NT2/D1 (cell line): ENCODE measurements at regions not wholly inside any gene's neighbourhood (a gene's known extent, or its start where the extent isn't known, plus 50 kb on each side); places are given as distances from the start of the nearest gene placed in this dataset.
"Not testable (repeated sequence)": the region's sequence is repeated elsewhere in the genome, so short reads cannot be mapped to it uniquely, and the experiment has no call there.

Experiments used
- DNase-seq: peaks from one replicate; pipeline ENCODE4 v3.0.0-alpha.2; 2011; ENCODE audit warnings: low read depth, low spot score
- H3K27me3 ChIP-seq: 2 replicates; pipeline ENCODE4 v1.6.0; 2011; ENCODE audit warnings: mild to moderate bottlenecking; ENCODE audit not compliant: insufficient read length, insufficient read depth
- H3K36me3 ChIP-seq: 2 replicates; pipeline ENCODE4 v1.6.1; 2011; ENCODE audit warnings: mild to moderate bottlenecking, low read length, mixed read lengths; ENCODE audit not compliant: insufficient read depth, insufficient read length
- H3K4me1 ChIP-seq: 2 replicates; pipeline ENCODE4 v1.5.1; 2011; ENCODE audit not compliant: insufficient read depth, insufficient read length
- H3K4me3 ChIP-seq: 2 replicates; pipeline ENCODE4 v1.5.1; 2011; ENCODE audit warnings: low read depth; ENCODE audit not compliant: insufficient read length
- H3K9ac ChIP-seq: 2 replicates; pipeline ENCODE4 v1.6.0; 2011; ENCODE audit warnings: low read depth; ENCODE audit not compliant: insufficient read length
- H3K9me3 ChIP-seq: 2 replicates; pipeline ENCODE4 v1.5.1; 2011; ENCODE audit warnings: mild to moderate bottlenecking, low read length; ENCODE audit not compliant: insufficient read depth
- SUZ12 ChIP-seq: IDR thresholded peaks from 2 replicates; pipeline ENCODE4 v1.6.1; 2011; ENCODE audit not compliant: insufficient read length, insufficient read depth; ENCODE audit errors: extremely low read depth
- YY1 ChIP-seq: IDR thresholded peaks from 2 replicates; pipeline ENCODE4 v1.6.1; 2011; ENCODE audit not compliant: insufficient read length, insufficient read depth
- ZNF274 ChIP-seq: IDR thresholded peaks from 2 replicates; pipeline ENCODE4 v1.6.1; 2011; ENCODE audit warnings: mild to moderate bottlenecking, low read depth, low read length

- H3K4me3 ChIP-seq, result no peak overlapping the region
- no peaks in the 10 kb centered on the region for H3K27me3 ChIP-seq
- TF ChIP-seq SUZ12, result no peak
- no peak for TF ChIP-seq ZNF274
- no peak for TF ChIP-seq YY1
- H3K4me1 ChIP-seq, result peaks cover 3% of the 10 kb centered on the region
- no peak overlapping the region for H3K9ac ChIP-seq
- DNase-seq, result no peak
- H3K36me3 ChIP-seq, result no peaks in the 10 kb centered on the region
- H3K9me3 ChIP-seq, result no peaks in the 10 kb centered on the region
These were observed 80.8 kb downstream of the TMEM130 start for GRCh38 chr7:98788966-98789365.

- DNase-seq, H3K4me1 ChIP-seq, H3K9me3 ChIP-seq, H3K4me3 ChIP-seq, H3K9ac ChIP-seq, H3K36me3 ChIP-seq, H3K27me3 ChIP-seq: not testable (repeated sequence)
These were observed 75.4 kb downstream of the TMEM130 start for GRCh38 chr7:98794453-98794852.

GRCh38 chr7:98795741-98796493 is 73.9 kb downstream of the TMEM130 start:
- Histone ChIP-seq H3K36me3 (no peaks in the 10 kb centered on the region), H3K9ac (no peak overlapping the region), H3K27me3 (no peaks in the 10 kb centered on the region), H3K4me3 (no peak overlapping the region), H3K9me3 (peaks cover 6% of the 10 kb centered on the region), H3K4me1 (no peaks in the 10 kb centered on the region)
- no peak for DNase-seq
- TF ChIP-seq YY1, result no peak
- TF ChIP-seq ZNF274, result no peak
- TF ChIP-seq SUZ12, result no peak
